ENCODE measurements at regions not wholly inside any gene's neighbourhood (a gene's known extent, or its start where the extent isn't known, plus 50 kb on each side); places are given as distances from the start of the nearest gene placed in this dataset.

GRCh38 chr13:64633948-64634347, 2596.2 kb downstream of the PCDH9 start:
- TF ChIP-seq CTCF (IDR thresholded peaks at IDR 0.05) = no peak
- peaks cover 4% of the 10 kb centered on the region for H3K27me3 Mint-ChIP-seq (ENCODE audit: low read depth, poor library complexity)
- no peaks in the 10 kb centered on the region for H3K36me3 Mint-ChIP-seq (ENCODE audit: low read depth)
- H3K4me3 Mint-ChIP-seq = no peak overlapping the region
- no peaks in the 10 kb centered on the region for H3K9me3 Mint-ChIP-seq
- no peak overlapping the region for H3K27ac Mint-ChIP-seq
- H3K4me1 Mint-ChIP-seq = no peaks in the 10 kb centered on the region
- DNase-seq = no peak

GRCh38 chr13:64627654-64628053, 2602.5 kb downstream of the PCDH9 start:
- no peaks in the 10 kb centered on the region for H3K4me1 Mint-ChIP-seq
- no peak for DNase-seq
- H3K9me3 Mint-ChIP-seq = no peaks in the 10 kb centered on the region
- H3K27me3 Mint-ChIP-seq (ENCODE audit: low read depth, poor library complexity) = no peaks in the 10 kb centered on the region
- no peaks in the 10 kb centered on the region for H3K36me3 Mint-ChIP-seq (ENCODE audit: low read depth)
- H3K4me3 Mint-ChIP-seq = no peak overlapping the region
- TF ChIP-seq CTCF (IDR thresholded peaks at IDR 0.05) = no peak
- no peak overlapping the region for H3K27ac Mint-ChIP-seq

DNA sequence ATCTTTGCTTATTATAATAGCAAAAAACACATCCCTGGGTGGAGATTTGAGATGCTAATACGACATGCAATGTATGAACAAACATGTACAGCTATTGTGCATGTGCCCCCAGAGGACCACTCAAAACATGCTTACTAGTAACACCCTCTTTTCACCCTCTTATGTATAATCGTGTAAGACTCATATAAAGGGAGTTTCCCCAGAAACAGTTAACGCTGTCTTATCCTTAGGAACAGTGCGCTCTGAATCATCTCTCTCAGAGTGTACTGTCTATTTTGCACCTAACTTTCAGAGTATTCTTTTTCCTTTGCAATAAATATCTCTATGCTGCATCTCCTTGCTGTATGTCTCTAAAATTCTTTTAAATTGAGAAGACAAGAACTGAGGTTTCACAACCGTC, 2604.0 kb downstream of the PCDH9 start:
- Mint-ChIP-seq H3K27ac (no peak overlapping the region), H3K4me3 (no peak overlapping the region), H3K36me3 (ENCODE audit: low read depth) (no peaks in the 10 kb centered on the region), H3K9me3 (no peaks in the 10 kb centered on the region), H3K27me3 (ENCODE audit: low read depth, poor library complexity) (no peaks in the 10 kb centered on the region), H3K4me1 (no peaks in the 10 kb centered on the region)
- no peak for DNase-seq
- no peak for TF ChIP-seq CTCF (IDR thresholded peaks at IDR 0.05)

- DNase-seq = no peak
- H3K36me3 Mint-ChIP-seq (ENCODE audit: low read depth) = no peaks in the 10 kb centered on the region
- no peak for TF ChIP-seq CTCF (IDR thresholded peaks at IDR 0.05)
- H3K27me3 Mint-ChIP-seq (ENCODE audit: low read depth, poor library complexity) = no peaks in the 10 kb centered on the region
- no peaks in the 10 kb centered on the region for H3K9me3 Mint-ChIP-seq
- H3K27ac Mint-ChIP-seq = no peak overlapping the region
- no peak overlapping the region for H3K4me3 Mint-ChIP-seq
- H3K4me1 Mint-ChIP-seq = no peaks in the 10 kb centered on the region
These were observed 2612.9 kb downstream of the PCDH9 start for GRCh38 chr13:64617231-64617630.

- no peaks in the 10 kb centered on the region for H3K9me3 Mint-ChIP-seq
- DNase-seq = no peak
- no peaks in the 10 kb centered on the region for H3K36me3 Mint-ChIP-seq (ENCODE audit: low read depth)
- no peaks in the 10 kb centered on the region for H3K4me1 Mint-ChIP-seq
- H3K27me3 Mint-ChIP-seq (ENCODE audit: low read depth, poor library complexity) = no peaks in the 10 kb centered on the region
- no peak overlapping the region for H3K4me3 Mint-ChIP-seq
- no peak for TF ChIP-seq CTCF (IDR thresholded peaks at IDR 0.05)
- no peak overlapping the region for H3K27ac Mint-ChIP-seq
These were observed 2638.2 kb downstream of the PCDH9 start for GRCh38 chr13:64591971-64592370.

DNA sequence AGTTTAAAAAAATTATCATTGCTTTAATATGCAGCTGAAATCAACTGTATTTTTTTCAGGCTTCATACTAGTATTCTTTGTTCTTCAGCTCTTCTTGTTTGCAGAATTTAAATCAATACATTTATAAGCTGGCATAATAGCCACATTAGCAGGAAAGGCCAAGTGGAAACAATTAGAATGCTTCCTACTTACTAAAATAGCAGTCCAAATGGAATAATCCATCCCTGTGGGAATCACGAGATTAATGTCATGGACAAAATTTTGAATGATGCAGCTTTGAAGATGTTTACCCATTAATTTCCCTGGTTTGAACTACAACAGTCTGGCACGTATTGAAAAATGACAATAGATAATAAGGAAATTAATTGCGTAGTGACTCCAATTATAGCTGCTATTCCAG, 2650.8 kb downstream of the PCDH9 start:
- no peak for TF ChIP-seq CTCF (IDR thresholded peaks at IDR 0.05)
- H3K36me3 Mint-ChIP-seq (ENCODE audit: low read depth) = no peaks in the 10 kb centered on the region
- H3K27me3 Mint-ChIP-seq (ENCODE audit: low read depth, poor library complexity) = no peaks in the 10 kb centered on the region
- no peak overlapping the region for H3K4me3 Mint-ChIP-seq
- no peak overlapping the region for H3K27ac Mint-ChIP-seq
- no peaks in the 10 kb centered on the region for H3K4me1 Mint-ChIP-seq
- no peaks in the 10 kb centered on the region for H3K9me3 Mint-ChIP-seq
- DNase-seq = no peak
